ENCODE measurements at regions not wholly inside any gene's neighbourhood (a gene's known extent, or its start where the extent isn't known, plus 50 kb on each side); places are given as distances from the start of the nearest gene placed in this dataset.

- H3K14ac ChIP-seq (ENCODE audit: low read length): no peak overlapping the region
- H3K9ac ChIP-seq (ENCODE audit: low read length): no peak overlapping the region
- H2BK120ac ChIP-seq (ENCODE audit: insufficient read depth, low read length, poor library complexity): no peak overlapping the region
- H3K79me1 ChIP-seq (ENCODE audit: low read length): no peaks in the 10 kb centered on the region
- no peak overlapping the region for H3K18ac ChIP-seq (ENCODE audit: low read length)
- H3K4ac ChIP-seq (ENCODE audit: low read depth, low read length): no peak overlapping the region
- H3K79me2 ChIP-seq (ENCODE audit: control insufficient read depth, insufficient read depth, low read length, poor library complexity): no peaks in the 10 kb centered on the region
- H4K12ac ChIP-seq (ENCODE audit: low read depth, low read length): no peak overlapping the region
- no peaks in the 10 kb centered on the region for H3K27me3 ChIP-seq (ENCODE audit: insufficient read depth, low read length)
- no CpG with 5 or more reads among the region's 3 CpGs for WGBS (ENCODE audit: extremely low coverage, insufficient coverage, insufficient read length)
- no peak overlapping the region for H4K91ac ChIP-seq (ENCODE audit: low read depth, low read length)
- no peak overlapping the region for H2BK5ac ChIP-seq (ENCODE audit: low read depth, low read length, poor library complexity)
- no peak overlapping the region for H3K4me2 ChIP-seq (ENCODE audit: low read length)
- H2AK5ac ChIP-seq (ENCODE audit: low read length): no peak overlapping the region
- no peaks in the 10 kb centered on the region for H3K4me1 ChIP-seq (ENCODE audit: control insufficient read depth in 1 of 2, insufficient read depth in 2 of 2, low read length in 2 of 2)
- no peak overlapping the region for H3K23ac ChIP-seq (ENCODE audit: low read length)
- H3K9me3 ChIP-seq (ENCODE audit: insufficient read depth, low read depth, low read length): no peaks in the 10 kb centered on the region
- H3K4me3 ChIP-seq (ENCODE audit: low read depth, low read length): no peak overlapping the region
- no peak overlapping the region for H3K27ac ChIP-seq (ENCODE audit: low read depth, low read length)
- no peak overlapping the region for H2AFZ ChIP-seq (ENCODE audit: insufficient read depth, low read length, poor library complexity)
- no peaks in the 10 kb centered on the region for H3K36me3 ChIP-seq (ENCODE audit: control insufficient read depth in 1 of 2, insufficient read depth in 2 of 2, low read length in 2 of 2)
- no peak for DNase-seq
- no peak overlapping the region for H4K8ac ChIP-seq (ENCODE audit: low read depth, low read length)
- no peak overlapping the region for H2BK12ac ChIP-seq (ENCODE audit: low read length)
Measured at GRCh38 chr4:157459785-157460184, 239.3 kb downstream of the GRIA2 start.

GRCh38 chr4:157447195-157447594 lies 226.7 kb downstream of the GRIA2 start:
- H3K36me3 ChIP-seq (ENCODE audit: control insufficient read depth in 1 of 2, insufficient read depth in 2 of 2, low read length in 2 of 2): no peaks in the 10 kb centered on the region
- no peak overlapping the region for H2AK5ac ChIP-seq (ENCODE audit: low read length)
- H4K8ac ChIP-seq (ENCODE audit: low read depth, low read length): no peak overlapping the region
- H3K4me1 ChIP-seq (ENCODE audit: control insufficient read depth in 1 of 2, insufficient read depth in 2 of 2, low read length in 2 of 2): no peaks in the 10 kb centered on the region
- H3K18ac ChIP-seq (ENCODE audit: low read length): no peak overlapping the region
- H3K4ac ChIP-seq (ENCODE audit: low read depth, low read length): no peak overlapping the region
- H4K12ac ChIP-seq (ENCODE audit: low read depth, low read length): no peak overlapping the region
- H2BK12ac ChIP-seq (ENCODE audit: low read length): no peak overlapping the region
- no peak overlapping the region for H3K23ac ChIP-seq (ENCODE audit: low read length)
- H2BK5ac ChIP-seq (ENCODE audit: low read depth, low read length, poor library complexity): no peak overlapping the region
- DNase-seq: no peak
- H2BK120ac ChIP-seq (ENCODE audit: insufficient read depth, low read length, poor library complexity): no peak overlapping the region
- no CpG with 5 or more reads among the region's 3 CpGs for WGBS (ENCODE audit: extremely low coverage, insufficient coverage, insufficient read length)
- H3K27ac ChIP-seq (ENCODE audit: low read depth, low read length): no peak overlapping the region
- H3K79me1 ChIP-seq (ENCODE audit: low read length): no peaks in the 10 kb centered on the region
- H3K4me2 ChIP-seq (ENCODE audit: low read length): no peak overlapping the region
- no peak overlapping the region for H3K14ac ChIP-seq (ENCODE audit: low read length)
- H3K4me3 ChIP-seq (ENCODE audit: low read depth, low read length): no peak overlapping the region
- no peak overlapping the region for H4K91ac ChIP-seq (ENCODE audit: low read depth, low read length)
- no peak overlapping the region for H2AFZ ChIP-seq (ENCODE audit: insufficient read depth, low read length, poor library complexity)
- no peak overlapping the region for H3K9ac ChIP-seq (ENCODE audit: low read length)
- H3K9me3 ChIP-seq (ENCODE audit: insufficient read depth, low read depth, low read length): no peaks in the 10 kb centered on the region
- H3K79me2 ChIP-seq (ENCODE audit: control insufficient read depth, insufficient read depth, low read length, poor library complexity): no peaks in the 10 kb centered on the region
- no peaks in the 10 kb centered on the region for H3K27me3 ChIP-seq (ENCODE audit: insufficient read depth, low read length)

- no peak overlapping the region for H3K4me2 ChIP-seq (ENCODE audit: low read length)
- no peak overlapping the region for H2BK12ac ChIP-seq (ENCODE audit: low read length)
- H3K23ac ChIP-seq (ENCODE audit: low read length): no peak overlapping the region
Measured at GRCh38 chr4:157444014-157444413, 223.5 kb downstream of the GRIA2 start.

GRCh38 chr4:157443537-157443936 lies 223.0 kb downstream of the GRIA2 start:
- no peak overlapping the region for H2BK12ac ChIP-seq (ENCODE audit: low read length)
- no peak overlapping the region for H3K4me2 ChIP-seq (ENCODE audit: low read length)
- H3K4ac ChIP-seq (ENCODE audit: low read depth, low read length): no peak overlapping the region
- H4K8ac ChIP-seq (ENCODE audit: low read depth, low read length): no peak overlapping the region
- H3K27me3 ChIP-seq (ENCODE audit: insufficient read depth, low read length): no peaks in the 10 kb centered on the region
- no peak overlapping the region for H2BK5ac ChIP-seq (ENCODE audit: low read depth, low read length, poor library complexity)
- no peak overlapping the region for H3K14ac ChIP-seq (ENCODE audit: low read length)
- H3K18ac ChIP-seq (ENCODE audit: low read length): no peak overlapping the region
- H2BK120ac ChIP-seq (ENCODE audit: insufficient read depth, low read length, poor library complexity): no peak overlapping the region
- no peak overlapping the region for H3K27ac ChIP-seq (ENCODE audit: low read depth, low read length)
- no peak overlapping the region for H3K23ac ChIP-seq (ENCODE audit: low read length)
- peak overlapping the region; percentile 34 for H3K4me3 ChIP-seq (ENCODE audit: low read depth, low read length)
- H3K79me1 ChIP-seq (ENCODE audit: low read length): no peaks in the 10 kb centered on the region
- no peak overlapping the region for H4K91ac ChIP-seq (ENCODE audit: low read depth, low read length)
- H3K79me2 ChIP-seq (ENCODE audit: control insufficient read depth, insufficient read depth, low read length, poor library complexity): no peaks in the 10 kb centered on the region
- no peak overlapping the region for H3K9ac ChIP-seq (ENCODE audit: low read length)
- no peak overlapping the region for H2AK5ac ChIP-seq (ENCODE audit: low read length)
- H2AFZ ChIP-seq (ENCODE audit: insufficient read depth, low read length, poor library complexity): no peak overlapping the region
- H3K4me1 ChIP-seq (ENCODE audit: control insufficient read depth in 1 of 2, insufficient read depth in 2 of 2, low read length in 2 of 2): no peaks in the 10 kb centered on the region
- DNase-seq: no peak
- no CpG with 5 or more reads among the region's 5 CpGs for WGBS (ENCODE audit: extremely low coverage, insufficient coverage, insufficient read length)
- no peaks in the 10 kb centered on the region for H3K36me3 ChIP-seq (ENCODE audit: control insufficient read depth in 1 of 2, insufficient read depth in 2 of 2, low read length in 2 of 2)
- H3K9me3 ChIP-seq (ENCODE audit: insufficient read depth, low read depth, low read length): no peaks in the 10 kb centered on the region
- no peak overlapping the region for H4K12ac ChIP-seq (ENCODE audit: low read depth, low read length)

More at GRCh38 chr4:157444014-157444413, 223.5 kb downstream of the GRIA2 start:
- H3K9ac ChIP-seq (ENCODE audit: low read length): no peak overlapping the region
- H3K27ac ChIP-seq (ENCODE audit: low read depth, low read length): no peak overlapping the region
- H3K18ac ChIP-seq (ENCODE audit: low read length): no peak overlapping the region
- no peak overlapping the region for H2BK120ac ChIP-seq (ENCODE audit: insufficient read depth, low read length, poor library complexity)
- H4K91ac ChIP-seq (ENCODE audit: low read depth, low read length): no peak overlapping the region
- H3K79me1 ChIP-seq (ENCODE audit: low read length): no peaks in the 10 kb centered on the region
- no peak overlapping the region for H3K4ac ChIP-seq (ENCODE audit: low read depth, low read length)
- no peak overlapping the region for H4K8ac ChIP-seq (ENCODE audit: low read depth, low read length)
- H3K79me2 ChIP-seq (ENCODE audit: control insufficient read depth, insufficient read depth, low read length, poor library complexity): no peaks in the 10 kb centered on the region
- no peak overlapping the region for H2AFZ ChIP-seq (ENCODE audit: insufficient read depth, low read length, poor library complexity)
- no peaks in the 10 kb centered on the region for H3K4me1 ChIP-seq (ENCODE audit: control insufficient read depth in 1 of 2, insufficient read depth in 2 of 2, low read length in 2 of 2)
- no peak overlapping the region for H2BK5ac ChIP-seq (ENCODE audit: low read depth, low read length, poor library complexity)
- DNase-seq: no peak
- no peaks in the 10 kb centered on the region for H3K9me3 ChIP-seq (ENCODE audit: insufficient read depth, low read depth, low read length)
- no peaks in the 10 kb centered on the region for H3K36me3 ChIP-seq (ENCODE audit: control insufficient read depth in 1 of 2, insufficient read depth in 2 of 2, low read length in 2 of 2)
- H2AK5ac ChIP-seq (ENCODE audit: low read length): no peak overlapping the region
- H3K4me3 ChIP-seq (ENCODE audit: low read depth, low read length): no peak overlapping the region
- no peaks in the 10 kb centered on the region for H3K27me3 ChIP-seq (ENCODE audit: insufficient read depth, low read length)
- H3K14ac ChIP-seq (ENCODE audit: low read length): no peak overlapping the region
- no CpG with 5 or more reads among the region's 9 CpGs for WGBS (ENCODE audit: extremely low coverage, insufficient coverage, insufficient read length)
- H4K12ac ChIP-seq (ENCODE audit: low read depth, low read length): no peak overlapping the region

Data from trophoblast cell (in vitro differentiated cells and primary cell).